Non-pigmented ciliary epithelial cell (primary cell): ENCODE measurements at regions not wholly inside any gene's neighbourhood (a gene's known extent, or its start where the extent isn't known, plus 50 kb on each side); places are given as distances from the start of the nearest gene placed in this dataset.
A peak's percentile ranks its signal among the peaks of the same experiment; 100 is the strongest.

ENCODE experiments used
- DNase-seq: peaks from one replicate; pipeline ENCODE4 v3.0.0-alpha.2; 2010; ENCODE audit warnings: low read depth

DNA sequence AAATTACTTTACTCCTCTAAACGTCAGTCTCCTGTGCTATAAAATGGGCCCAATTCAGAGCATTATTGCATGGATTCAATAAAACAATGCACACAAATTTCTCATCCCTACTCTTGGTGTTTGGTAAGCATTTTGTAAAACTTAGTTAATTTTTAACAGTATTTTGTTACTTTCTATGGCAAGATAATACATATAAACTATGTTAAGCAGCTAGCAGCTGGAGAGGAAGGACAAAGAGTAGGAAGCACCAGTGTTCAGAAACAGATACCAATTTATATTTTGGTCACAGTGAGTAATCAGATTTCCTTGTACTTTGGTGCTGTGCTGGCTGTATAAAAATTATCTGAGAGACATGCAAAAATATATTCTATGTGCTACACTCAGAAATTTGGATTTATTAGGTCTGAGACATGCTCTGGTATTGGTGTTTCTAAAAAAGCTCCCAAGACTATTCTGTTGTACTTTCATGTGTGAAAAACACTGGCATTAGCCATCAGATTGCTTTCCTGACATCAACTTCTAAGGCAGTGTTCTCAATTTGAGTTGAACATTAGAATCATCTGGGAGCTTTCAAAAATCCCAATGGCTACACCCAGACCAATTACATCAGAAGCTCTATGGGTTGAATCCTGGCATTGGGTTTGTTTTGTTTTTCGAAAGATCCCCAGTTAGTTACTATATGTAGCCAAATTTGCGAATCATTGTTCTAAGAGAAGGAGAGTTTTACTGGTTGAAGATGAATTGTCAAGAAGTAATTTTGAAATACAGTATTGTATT is 100.3 kb upstream of the C1orf87 start:
- DNase-seq: no peak

- DNase-seq: no peak
Observed at GRCh38 chr1:60173006-60173405, 99.4 kb upstream of the C1orf87 start.

- DNase-seq: peak; percentile 90
Observed at GRCh38 chr1:60171801-60172200, 98.2 kb upstream of the C1orf87 start.

GRCh38 chr1:60170709-60171108 is 97.1 kb upstream of the C1orf87 start:
- DNase-seq: no peak

GRCh38 chr1:60169206-60169605 is 95.6 kb upstream of the C1orf87 start:
- DNase-seq: peak; percentile 55

- DNase-seq: no peak
Observed at GRCh38 chr1:60162936-60163335, 89.4 kb upstream of the C1orf87 start.

DNA sequence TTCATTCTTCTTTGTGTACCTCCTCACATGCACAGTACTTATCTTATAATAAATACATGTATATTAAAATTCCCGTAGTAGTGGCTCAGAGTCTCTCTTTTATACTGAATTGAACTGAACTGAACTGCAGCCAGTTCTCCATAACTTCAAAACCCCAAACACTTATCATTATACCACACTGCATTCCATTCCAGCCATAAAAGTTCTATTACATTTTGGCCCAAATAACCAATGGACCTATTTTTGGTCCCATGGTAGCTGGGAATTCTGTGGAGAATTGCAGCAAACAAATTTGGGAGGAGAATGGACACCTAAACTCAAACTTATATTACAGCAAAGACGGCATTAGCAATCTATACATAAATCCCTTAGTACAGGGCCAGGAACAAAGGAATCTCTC is 86.6 kb upstream of the C1orf87 start:
- no peak for DNase-seq

DNA sequence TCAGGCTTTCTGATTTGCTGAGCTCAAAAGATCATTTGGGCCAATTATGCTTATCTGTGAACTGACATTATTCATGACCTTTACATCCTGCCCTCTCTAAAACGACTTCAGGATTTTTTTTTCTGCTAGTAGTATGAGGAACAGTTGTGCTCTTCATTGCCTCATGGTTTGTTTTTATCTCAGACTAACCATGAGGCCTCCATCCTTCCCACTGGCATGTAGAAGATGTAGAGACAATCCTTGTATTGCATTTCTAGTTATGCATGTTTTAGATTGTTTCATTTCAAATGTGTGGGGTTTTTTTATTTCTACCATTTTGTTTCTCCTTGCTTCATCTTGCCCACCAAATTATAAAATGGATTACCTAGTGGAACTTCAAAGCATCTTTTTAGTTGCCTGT is 82.8 kb upstream of the C1orf87 start:
- DNase-seq: no peak

GRCh38 chr1:60153961-60154360 is 80.4 kb upstream of the C1orf87 start:
- DNase-seq: no peak

GRCh38 chr1:60152891-60153290 is 79.3 kb upstream of the C1orf87 start:
- no peak for DNase-seq

DNA sequence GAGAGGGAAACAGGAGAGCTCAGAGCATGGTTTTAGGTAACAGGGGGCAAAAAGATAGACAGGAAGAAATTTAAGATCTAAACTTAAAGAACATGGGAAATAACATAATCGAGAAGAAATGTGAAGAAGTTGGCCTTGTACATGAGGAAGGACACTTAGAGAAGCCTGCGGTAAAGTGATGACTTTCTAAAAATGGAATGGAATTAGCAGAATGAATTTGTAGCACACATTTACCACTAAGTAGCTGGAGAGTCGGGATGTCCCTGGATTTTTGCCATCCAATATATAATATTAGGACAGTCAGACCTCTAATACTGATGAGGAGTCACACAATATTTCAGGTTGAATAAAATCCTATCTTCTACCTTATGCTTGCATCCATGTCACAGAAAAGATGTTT is 77.7 kb upstream of the C1orf87 start:
- no peak for DNase-seq

GRCh38 chr1:60149251-60149650 is 75.7 kb upstream of the C1orf87 start:
- DNase-seq: no peak

DNA sequence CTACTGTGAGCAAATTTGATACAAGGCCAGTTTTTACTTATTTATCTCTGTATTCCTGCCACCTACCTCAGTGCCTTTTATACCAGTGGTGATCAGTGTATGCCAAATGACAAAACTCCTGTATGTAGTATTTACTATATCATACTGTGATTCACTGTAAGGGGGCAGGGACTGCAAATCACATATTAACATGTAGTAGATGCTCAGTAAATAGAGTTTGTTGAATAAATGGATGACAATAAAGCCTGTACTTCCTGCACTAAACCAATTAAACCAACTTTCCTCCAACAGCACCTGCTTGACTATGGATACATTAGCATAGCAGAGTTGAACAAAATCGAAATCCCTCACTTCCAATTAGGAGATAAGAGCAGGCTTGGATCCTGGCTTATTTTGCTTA is 73.3 kb upstream of the C1orf87 start:
- no peak for DNase-seq

DNA sequence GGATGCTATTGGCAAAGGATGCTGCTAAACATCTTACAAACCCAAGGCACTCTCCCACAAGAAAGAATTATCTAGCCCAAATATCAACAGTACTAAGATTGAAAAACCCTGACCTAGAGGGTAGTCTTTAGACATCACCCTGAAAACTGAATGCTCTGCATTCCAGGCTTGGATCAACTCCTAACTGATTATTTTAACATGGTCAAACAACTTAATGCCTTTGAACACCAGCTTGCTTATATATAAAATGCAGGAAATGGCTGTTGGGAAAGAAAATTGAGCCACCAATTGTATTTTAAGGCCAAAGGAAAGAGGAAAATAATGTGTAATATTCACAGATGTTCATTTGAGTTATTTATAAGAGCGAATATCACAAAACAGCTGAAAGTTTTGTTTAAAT is 72.2 kb upstream of the C1orf87 start:
- no peak for DNase-seq

- no peak for DNase-seq
Observed at GRCh38 chr1:60141743-60142142, 68.2 kb upstream of the C1orf87 start.

- DNase-seq: no peak
Observed at GRCh38 chr1:60141276-60141675, 67.7 kb upstream of the C1orf87 start.

DNA sequence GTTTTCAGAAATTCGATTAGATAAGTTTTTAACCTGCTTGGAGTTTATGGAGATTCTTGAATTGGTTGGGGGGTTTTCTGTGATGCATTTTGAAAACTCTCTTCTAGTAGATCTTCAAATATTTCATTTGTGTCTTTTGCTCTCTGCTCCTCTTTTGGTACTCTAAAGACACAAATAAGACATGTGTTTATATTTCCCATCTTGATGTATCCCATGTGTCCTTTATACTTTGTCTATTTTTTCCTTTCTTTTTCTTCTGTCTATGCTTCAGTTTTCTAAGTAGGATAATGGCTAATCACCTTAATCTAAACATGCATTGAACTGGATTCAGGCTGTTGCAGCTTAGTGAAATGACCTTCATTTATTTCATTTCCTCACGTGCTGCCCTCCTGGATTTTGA is 63.8 kb upstream of the C1orf87 start:
- DNase-seq: no peak

- no peak for DNase-seq
Observed at GRCh38 chr1:60136395-60136794, 62.8 kb upstream of the C1orf87 start.

DNA sequence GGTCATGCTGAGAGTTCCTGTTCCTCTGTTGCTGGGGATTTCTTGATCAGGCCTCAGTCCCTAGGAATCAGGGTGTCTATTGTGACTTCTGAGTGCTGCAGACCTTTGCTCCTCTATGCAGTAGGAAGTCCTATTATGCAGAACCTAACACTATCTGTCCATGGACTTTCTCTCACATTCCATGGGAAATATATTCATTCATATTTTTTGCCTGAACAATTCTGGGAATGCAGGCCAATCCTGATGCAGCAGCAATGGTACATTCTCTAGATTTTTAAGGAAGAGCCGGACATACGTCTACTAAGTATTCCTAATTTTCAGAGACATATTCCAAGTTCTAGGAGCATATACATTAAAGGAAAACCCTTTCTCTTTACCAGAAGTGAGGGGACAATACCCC is 61.1 kb upstream of the C1orf87 start:
- no peak for DNase-seq

DNA sequence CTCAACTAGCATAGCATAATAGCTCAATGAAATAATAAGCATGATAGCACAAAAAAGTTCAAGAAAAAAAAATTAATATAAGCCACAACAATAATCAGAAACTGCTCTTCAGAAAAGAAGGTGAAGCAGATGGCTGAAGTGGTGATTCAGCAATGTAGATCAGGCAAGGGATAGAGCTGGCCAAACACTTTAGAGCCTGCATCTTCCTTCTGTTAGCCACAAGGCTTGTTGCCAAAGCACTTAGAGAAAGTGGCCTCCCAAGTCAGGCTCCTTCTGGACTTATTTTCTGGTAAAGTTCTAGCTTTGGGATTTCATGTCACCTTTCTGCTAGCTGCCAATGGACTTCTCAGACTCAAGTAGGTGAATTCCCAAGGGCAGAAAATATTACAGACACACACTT is 60.3 kb upstream of the C1orf87 start:
- DNase-seq: peak; percentile 43

DNA sequence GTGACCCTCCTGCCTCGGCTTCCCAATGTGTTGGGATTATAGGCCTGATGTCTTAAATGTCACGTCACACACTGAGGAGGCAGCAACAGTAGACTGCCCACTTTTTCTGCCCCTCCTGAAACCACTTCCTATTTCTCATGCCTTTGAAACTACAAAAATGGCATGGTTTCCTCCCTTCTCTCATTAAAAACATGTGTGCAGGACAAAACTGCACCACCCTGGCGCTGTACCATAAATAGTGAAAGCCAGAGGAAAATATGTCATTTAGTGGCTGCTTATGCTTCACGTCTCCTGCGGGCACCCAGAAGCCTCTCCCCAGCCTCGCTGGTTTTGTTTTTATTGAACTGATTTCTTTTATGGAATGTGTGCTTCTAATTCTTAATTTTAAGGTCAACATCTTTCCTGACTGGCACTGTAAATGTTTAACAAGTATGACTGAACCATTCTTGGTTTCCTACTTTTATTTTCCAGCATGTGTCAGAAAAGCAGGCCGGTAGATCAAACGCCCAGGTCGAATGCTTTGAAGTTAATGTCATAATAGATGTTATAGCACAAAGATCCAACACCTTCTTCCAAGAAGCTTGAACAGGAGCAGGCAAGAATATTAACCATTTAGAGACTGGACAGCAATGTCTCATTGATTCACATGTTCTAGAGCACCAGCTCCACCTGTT is 59.6 kb upstream of the C1orf87 start:
- DNase-seq: peak; percentile 57

DNA sequence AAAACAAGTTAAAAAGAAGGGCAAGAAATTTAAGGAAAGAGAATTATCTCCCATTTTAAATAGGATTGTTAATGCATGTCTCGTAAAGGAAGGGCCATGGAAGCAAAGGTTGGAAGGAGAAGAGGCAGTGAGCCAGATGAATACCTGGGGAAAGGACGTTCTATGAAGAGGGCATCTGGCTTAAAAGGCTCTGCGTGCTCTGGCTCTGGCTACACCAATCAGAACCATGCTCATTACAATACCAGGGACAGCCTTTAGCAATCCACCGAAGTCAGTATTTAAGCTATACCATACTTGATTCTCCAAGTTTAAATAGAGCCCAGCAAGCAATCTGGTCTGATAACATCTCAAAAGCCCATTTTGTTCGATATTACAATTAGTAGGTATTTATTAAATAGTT is 58.5 kb upstream of the C1orf87 start:
- no peak for DNase-seq

DNA sequence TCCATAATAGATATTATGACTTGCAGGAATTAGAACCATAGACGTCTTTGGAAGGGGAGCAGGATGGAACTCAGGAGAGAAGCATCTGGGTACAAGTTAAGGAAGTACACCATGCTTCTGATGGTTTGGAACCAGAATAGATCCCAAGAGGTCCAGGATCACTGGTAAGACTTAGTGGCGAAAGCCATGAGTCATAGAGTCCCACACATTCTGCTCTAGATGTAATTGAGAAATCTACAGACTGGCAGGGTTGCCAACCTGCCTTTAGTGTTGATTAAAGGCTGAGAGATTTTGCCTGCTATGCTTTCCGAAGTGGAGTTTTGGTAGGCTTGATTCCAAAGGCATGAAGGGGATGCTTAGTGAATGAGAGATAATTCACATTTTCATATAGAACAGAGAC is 57.1 kb upstream of the C1orf87 start:
- DNase-seq: no peak

- no peak for DNase-seq
Observed at GRCh38 chr1:60129911-60130310, 56.3 kb upstream of the C1orf87 start.
